K562 (cell line): ENCODE measurements at regions not wholly inside any gene's neighbourhood (a gene's known extent, or its start where the extent isn't known, plus 50 kb on each side); places are given as distances from the start of the nearest gene placed in this dataset.

ENCODE experiments used
- ATAC-seq: fragments of 200-7000 bp; cut with Tn5 transposase; 3 replicates; pipeline ENCODE4 v1.9.1; 2020; ENCODE audit warnings: moderate library complexity
- BruUV-seq: library from RNA; stranded (reverse); fragments of 400-500 nt; replicated peaks from 2 replicates; lab custom pipeline; 2021; lab: Mats Ljungman, UMichigan
- CTCF ChIA-PET: fragments of 300-600 bp; formaldehyde crosslinking; extraction: SDS; loops from one replicate; lab custom pipeline; 2021; ENCODE audit warnings: low intra/inter-chr PET ratio; lab: Yijun Ruan, JAX
- POLR2A ChIA-PET: fragments of 300-600, 350-650 bp; sonication (Branson Sonifier 250); formaldehyde crosslinking; extraction: SDS; loops from one replicate; lab custom pipeline; 2021; ENCODE audit warnings: antibody characterized with exemption, inconsistent platforms; lab: Yijun Ruan, JAX
- DNase-seq, 4 experiments: peaks; one replicate each; pipeline versions ENCODE4 v3.0.0 to v3.0.0-alpha.2; 2011 to 2018; ENCODE audit warnings: low spot score in 3 of 4, mixed read lengths in 3 of 4; ENCODE audit errors: extremely low read depth in 1 of 4
- FAIRE-seq: peaks from 2 replicates; lab custom pipeline; 2011; peaks lifted over from hg19 to GRCh38; lab: Jason Lieb, UNC
- H2AFZ ChIP-seq: 2 replicates; pipeline ENCODE4 v1.6.0; 2011; ENCODE audit warnings: low read depth, low read length, control low read depth, inconsistent platforms
- H3K27ac ChIP-seq: fragments of 200-600 bp; 3 replicates; pipeline ENCODE4 v1.8.0; 2011; ENCODE audit warnings: low read depth, mild to moderate bottlenecking, control low read depth, inconsistent platforms, low read length, moderate library complexity, mixed read lengths; ENCODE audit errors: extremely low read depth
- H3K27me3 ChIP-seq, 2 experiments: fragments of 300-600 bp in 1 of 2; 2 replicates in 1 of 2; 3 replicates in 1 of 2; pipeline versions ENCODE4 v1.6.0 to v1.8.0; 2011; ENCODE audit warnings: inconsistent platforms in 2 of 2, low read length in 2 of 2, mild to moderate bottlenecking in 1 of 2, mixed read lengths in 1 of 2, moderate library complexity in 1 of 2; ENCODE audit not compliant: control insufficient read depth in 2 of 2, insufficient read depth in 2 of 2
- H3K36me3 ChIP-seq: fragments of 300-600 bp; 3 replicates; pipeline ENCODE4 v1.8.0; 2011; ENCODE audit warnings: mild to moderate bottlenecking, low read length, inconsistent platforms; ENCODE audit not compliant: control insufficient read depth, insufficient read depth
- H3K4me1 ChIP-seq, 2 experiments: fragments of 200-600 bp in 1 of 2; replicated peaks in 1 of 2; 2 replicates in 1 of 2; 3 replicates in 1 of 2; pipeline versions ENCODE4 v1.5.1 to v1.8.0; 2011; ENCODE audit warnings: inconsistent platforms in 2 of 2, low read length in 2 of 2, mild to moderate bottlenecking in 1 of 2, mixed read lengths in 1 of 2, moderate library complexity in 1 of 2; ENCODE audit not compliant: control insufficient read depth in 2 of 2, insufficient read depth in 2 of 2
- H3K4me2 ChIP-seq: 2 replicates; pipeline ENCODE4 v1.6.1; 2011; ENCODE audit warnings: low read length, control low read depth, inconsistent platforms, mixed read lengths; ENCODE audit not compliant: insufficient read depth
- H3K4me3 ChIP-seq: fragments of 200-600 bp; sonication (generic), shearing (Covaris generic); 2 replicates; pipeline ENCODE4 v1.5.1; 2016; ENCODE audit warnings: control low read depth, inconsistent platforms
- H3K79me2 ChIP-seq: fragments of 200-600 bp; 3 replicates; pipeline ENCODE4 v1.8.0; 2011; ENCODE audit warnings: low read length, inconsistent platforms; ENCODE audit not compliant: control insufficient read depth, insufficient read depth
- H3K9ac ChIP-seq, 2 experiments: 2 replicates each; pipeline versions ENCODE4 v1.6.0 to v1.6.1; 2011; ENCODE audit warnings: low read depth in 2 of 2, low read length in 2 of 2, control low read depth in 1 of 2, inconsistent platforms in 1 of 2, mild to moderate bottlenecking in 1 of 2, mixed read lengths in 1 of 2; ENCODE audit not compliant: insufficient read depth in 1 of 2
- H3K9me1 ChIP-seq: one replicate; pipeline ENCODE4 v1.6.0; 2011; ENCODE audit warnings: inconsistent platforms, mild to moderate bottlenecking, low read length, moderate library complexity; ENCODE audit not compliant: control insufficient read depth, insufficient read depth
- H3K9me3 ChIP-seq: replicated peaks from 2 replicates; pipeline ENCODE4 v1.5.1; 2011; ENCODE audit warnings: low read depth, low read length, inconsistent platforms; ENCODE audit not compliant: control insufficient read depth, insufficient read depth
- H4K20me1 ChIP-seq: replicated peaks from 2 replicates; pipeline ENCODE4 v1.6.1; 2011; ENCODE audit warnings: low read length, inconsistent platforms, mixed read lengths; ENCODE audit not compliant: control insufficient read depth, insufficient read depth
- CBX1 ChIP-seq: sonication (generic); IDR thresholded peaks from 2 replicates; pipeline ENCODE4 v1.6.1; 2016; ENCODE audit warnings: antibody characterized with exemption, low read depth, mild to moderate bottlenecking
- HMGN3 ChIP-seq: IDR thresholded peaks from 2 replicates; pipeline ENCODE4 v1.6.1; 2011; ENCODE audit warnings: borderline replicate concordance, low read depth, mild to moderate bottlenecking, mixed read lengths, low read length; ENCODE audit not compliant: insufficient read length; ENCODE audit errors: extremely low read depth
- POLR2G ChIP-seq: fragments of 200-400 bp; formaldehyde crosslinking; IDR thresholded peaks from 2 replicates; pipeline ENCODE4 v1.6.1; 2017; ENCODE audit warnings: low read depth, mild to moderate bottlenecking, antibody characterized with exemption, low read length, moderate library complexity
- WGBS: fragments of 100-300 bp; shearing (Covaris generic); methylation state at CpG from one replicate; pipeline ENCODE4 v1.1.6; 2016; ENCODE audit warnings: low coverage, mixed read lengths; ENCODE audit not compliant: insufficient coverage; ENCODE audit errors: missing lambda C conversion rate; 5-methylcytosine and 5-hydroxymethylcytosine counted together
- in situ Hi-C: fragments of 300-500 bp; cut with MboI; formaldehyde crosslinking; loops from 4 replicates; pipeline ENCODE4 v1.15.0; 2018; ENCODE audit warnings: inconsistent platforms, mixed read lengths
- intact Hi-C: fragments of 100-400 bp; cut with micrococcal nuclease; formaldehyde crosslinking; loops from 2 replicates; pipeline ENCODE4 v1.14.2; 2022
- TF ChIP-seq, protein P1 (sequence below), 2 experiments: fragments of 450-650 bp; formaldehyde crosslinking in 1 of 2; IDR thresholded peaks; 2 replicates each; pipeline versions ENCODE4 v1.4.0 to v1.6.1; 2014 to 2020; ENCODE audit warnings: mild to moderate bottlenecking in 2 of 2, borderline replicate concordance in 1 of 2, low read depth in 1 of 2

- DNase-seq (no peak), FAIRE-seq (no peak), ATAC-seq (no peak)
- Histone ChIP-seq H3K9me1 (no peaks in the 10 kb centered on the region), H3K4me2 (no peak overlapping the region), H3K4me1 (peaks cover 7 to 22% of the 10 kb centered on the region in 2 experiments; a peak in 4 of 5 replicates), H3K9ac (peak overlapping the region in 1 of 2 experiments; percentile 60; a peak in 1 of 4 replicates), H4K20me1 (peaks cover 10% of the 10 kb centered on the region; the same call in 1 of the 2 replicates), H3K9me3 (no peaks in the 10 kb centered on the region), H3K36me3 (peaks cover 26% of the 10 kb centered on the region; the same call in 2 of the 3 replicates), H3K4me3 (no peak overlapping the region), H3K27me3 (no peaks in the 10 kb centered on the region), H3K79me2 (peaks cover 19% of the 10 kb centered on the region; the same call in 1 of the 3 replicates), H2AFZ (no peak overlapping the region), H3K27ac (no peak overlapping the region)
- in situ Hi-C loops (no loop called here), intact Hi-C loops (no loop called here)
- BruUV-seq: no TSS peak
- TF ChIP-seq POLR2G (0 out of 2 replicates have a peak, but pooled peaks have one; percentile 31), HMGN3 (no peak)
- WGBS: 85% methylated on average over 12 of the region's 12 CpGs
- ChIA-PET POLR2A (interaction anchor here (0.6 kb wide), 1 partner anchor 13 kb away, joined by 3 read pairs; no protein-coding TSS in a partner anchor), CTCF (no interaction called here)
Measured at GRCh38 chr16:85187886-85188285, 75.6 kb upstream of the CIBAR2 start.

DNA sequence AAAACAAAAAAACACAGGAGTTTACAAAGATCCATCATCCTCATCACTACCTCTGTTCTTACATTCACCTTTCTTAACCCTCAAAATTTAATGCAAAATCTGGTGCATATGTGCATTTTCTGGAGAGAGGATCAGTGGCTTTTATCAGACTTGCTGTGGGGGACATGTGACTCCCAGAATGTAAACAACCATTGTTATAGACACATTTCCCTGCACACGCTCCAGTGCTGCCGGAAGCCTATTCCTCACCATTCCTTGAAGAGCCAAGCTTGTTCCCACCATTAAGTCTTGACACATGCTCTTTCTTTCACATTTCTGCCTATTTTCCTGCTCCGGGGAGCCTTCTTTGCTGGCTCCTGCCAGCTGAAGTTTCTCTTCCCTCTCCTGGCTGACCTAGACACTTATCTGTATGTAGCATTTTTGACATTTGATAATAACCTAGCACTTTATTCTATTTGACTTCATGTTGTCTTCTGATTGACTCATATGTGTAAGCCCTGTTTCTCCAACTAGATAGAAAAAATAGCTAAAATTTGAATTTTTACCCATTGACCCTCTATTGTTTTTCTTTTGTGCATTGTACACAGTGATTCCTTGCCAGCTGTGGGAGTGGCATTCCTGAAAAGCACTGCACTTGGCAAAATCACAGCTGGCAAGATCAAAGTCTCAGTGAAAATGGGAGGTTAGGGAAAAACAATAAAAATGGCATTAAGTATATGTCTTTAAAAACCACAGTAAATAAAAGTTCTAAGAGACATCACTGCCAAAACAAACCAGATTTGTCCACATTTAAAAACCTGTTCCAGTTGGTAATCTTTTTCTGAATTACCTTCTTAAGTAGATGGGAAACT, 76.8 kb upstream of the CIBAR2 start:
- in situ Hi-C loops: no loop called here
- CTCF ChIA-PET: no interaction called here
- Histone ChIP-seq H3K27ac (no peak overlapping the region), H3K4me3 (no peak overlapping the region), H3K4me2 (peak overlapping the region; percentile 53), H3K27me3 (no peaks in the 10 kb centered on the region), H4K20me1 (peaks cover 8% of the 10 kb centered on the region; the same call in 1 of the 2 replicates), H3K9me1 (no peaks in the 10 kb centered on the region), H3K4me1 (peaks cover 7 to 22% of the 10 kb centered on the region in 2 experiments; a peak in 4 of 5 replicates), H3K36me3 (peaks cover 15% of the 10 kb centered on the region; the same call in 1 of the 3 replicates), H3K9me3 (no peaks in the 10 kb centered on the region), H3K9ac (no peak overlapping the region), H3K79me2 (peaks cover 16% of the 10 kb centered on the region; the same call in 2 of the 3 replicates), H2AFZ (no peak overlapping the region)
- DNase-seq (no peak), FAIRE-seq (peak; percentile 51), ATAC-seq (peak; percentile 17; the same call in 2 of the 3 replicates)
- WGBS: 47% methylated on average over 3 of the region's 3 CpGs
- no TSS peak for BruUV-seq
- POLR2A ChIA-PET: interaction anchor here (0.6 to 0.7 kb wide), 2 partner anchors 11 to 12 kb away, joined by 3 read pairs; no protein-coding TSS in a partner anchor
- intact Hi-C loops: no loop called here
- TF ChIP-seq CBX1: no peak
- TF ChIP-seq, protein P1, sequence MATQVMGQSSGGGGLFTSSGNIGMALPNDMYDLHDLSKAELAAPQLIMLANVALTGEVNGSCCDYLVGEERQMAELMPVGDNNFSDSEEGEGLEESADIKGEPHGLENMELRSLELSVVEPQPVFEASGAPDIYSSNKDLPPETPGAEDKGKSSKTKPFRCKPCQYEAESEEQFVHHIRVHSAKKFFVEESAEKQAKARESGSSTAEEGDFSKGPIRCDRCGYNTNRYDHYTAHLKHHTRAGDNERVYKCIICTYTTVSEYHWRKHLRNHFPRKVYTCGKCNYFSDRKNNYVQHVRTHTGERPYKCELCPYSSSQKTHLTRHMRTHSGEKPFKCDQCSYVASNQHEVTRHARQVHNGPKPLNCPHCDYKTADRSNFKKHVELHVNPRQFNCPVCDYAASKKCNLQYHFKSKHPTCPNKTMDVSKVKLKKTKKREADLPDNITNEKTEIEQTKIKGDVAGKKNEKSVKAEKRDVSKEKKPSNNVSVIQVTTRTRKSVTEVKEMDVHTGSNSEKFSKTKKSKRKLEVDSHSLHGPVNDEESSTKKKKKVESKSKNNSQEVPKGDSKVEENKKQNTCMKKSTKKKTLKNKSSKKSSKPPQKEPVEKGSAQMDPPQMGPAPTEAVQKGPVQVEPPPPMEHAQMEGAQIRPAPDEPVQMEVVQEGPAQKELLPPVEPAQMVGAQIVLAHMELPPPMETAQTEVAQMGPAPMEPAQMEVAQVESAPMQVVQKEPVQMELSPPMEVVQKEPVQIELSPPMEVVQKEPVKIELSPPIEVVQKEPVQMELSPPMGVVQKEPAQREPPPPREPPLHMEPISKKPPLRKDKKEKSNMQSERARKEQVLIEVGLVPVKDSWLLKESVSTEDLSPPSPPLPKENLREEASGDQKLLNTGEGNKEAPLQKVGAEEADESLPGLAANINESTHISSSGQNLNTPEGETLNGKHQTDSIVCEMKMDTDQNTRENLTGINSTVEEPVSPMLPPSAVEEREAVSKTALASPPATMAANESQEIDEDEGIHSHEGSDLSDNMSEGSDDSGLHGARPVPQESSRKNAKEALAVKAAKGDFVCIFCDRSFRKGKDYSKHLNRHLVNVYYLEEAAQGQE (IDR thresholded peaks at IDR 0.05; ENCODE audit: borderline replicate concordance): peak; percentile 3; the same call in 1 of the 2 replicates
- TF ChIP-seq, protein P1 (CRISPR knock-in tag; IDR thresholded peaks at IDR 0.05; ENCODE audit: low read depth): no peak
